ENCODE measurements at regions not wholly inside any gene's neighbourhood (a gene's known extent, or its start where the extent isn't known, plus 50 kb on each side); places are given as distances from the start of the nearest gene placed in this dataset.

- no peak for DNase-seq
Observed at GRCh38 chr9:80131627-80132026, 559.9 kb downstream of the TLE4 start.

GRCh38 chr9:80127920-80128319 is 556.2 kb downstream of the TLE4 start:
- DNase-seq = no peak

GRCh38 chr9:80125731-80126264 is 554.0 kb downstream of the TLE4 start:
- no peak for DNase-seq

- no peak for DNase-seq
Observed at GRCh38 chr9:80117031-80117430, 545.3 kb downstream of the TLE4 start.

GRCh38 chr9:80114241-80114640 is 542.5 kb downstream of the TLE4 start:
- no peak for DNase-seq

- DNase-seq = no peak
Observed at GRCh38 chr9:80107931-80108660, 536.3 kb downstream of the TLE4 start.

- DNase-seq = no peak
Observed at GRCh38 chr9:80097476-80097875, 525.7 kb downstream of the TLE4 start.

- DNase-seq = no peak
Observed at GRCh38 chr9:80094176-80094771, 522.5 kb downstream of the TLE4 start.

GRCh38 chr9:80093695-80094094 is 521.9 kb downstream of the TLE4 start:
- no peak for DNase-seq

- no peak for DNase-seq
Observed at GRCh38 chr9:80091526-80091925, 519.8 kb downstream of the TLE4 start.

- DNase-seq = no peak
Observed at GRCh38 chr9:80090317-80090716, 518.6 kb downstream of the TLE4 start.

- DNase-seq = no peak
Observed at GRCh38 chr9:80086822-80087345, 515.1 kb downstream of the TLE4 start.

GRCh38 chr9:80086386-80086785 is 514.6 kb downstream of the TLE4 start:
- DNase-seq = no peak

- DNase-seq = no peak
Observed at GRCh38 chr9:80085668-80086067, 513.9 kb downstream of the TLE4 start.

GRCh38 chr9:80082213-80082612 is 510.4 kb downstream of the TLE4 start:
- no peak for DNase-seq

GRCh38 chr9:80078826-80079225 is 507.1 kb downstream of the TLE4 start:
- DNase-seq = no peak

- no peak for DNase-seq
Observed at GRCh38 chr9:80077059-80077458, 505.3 kb downstream of the TLE4 start.

- no peak for DNase-seq
Observed at GRCh38 chr9:80076162-80076561, 504.4 kb downstream of the TLE4 start.

- no peak for DNase-seq
Observed at GRCh38 chr9:80074439-80074838, 502.7 kb downstream of the TLE4 start.

GRCh38 chr9:80072451-80072850 is 500.7 kb downstream of the TLE4 start:
- DNase-seq = no peak

GRCh38 chr9:80070071-80070742 is 498.4 kb downstream of the TLE4 start:
- no peak for DNase-seq

- DNase-seq = peak; percentile 11
Observed at GRCh38 chr9:80066931-80067330, 495.2 kb downstream of the TLE4 start.

GRCh38 chr9:80062567-80062966 is 490.8 kb downstream of the TLE4 start:
- no peak for DNase-seq

Data from left kidney (tissue), 1 donor.